DOHH2 (cell line): ENCODE measurements at regions not wholly inside any gene's neighbourhood (a gene's known extent, or its start where the extent isn't known, plus 50 kb on each side); places are given as distances from the start of the nearest gene placed in this dataset.

Experiments used
- H3F3A ChIP-seq: fragments of 200-600 bp; sonication (generic), shearing (Covaris generic); 2 replicates; pipeline ENCODE4 v1.6.0; 2016; ENCODE audit warnings: antibody characterized with exemption, mild to moderate bottlenecking; ENCODE audit not compliant: control insufficient read depth, insufficient read depth
- H3K27ac ChIP-seq: fragments of 200-600 bp; sonication (generic); 2 replicates; pipeline ENCODE4 v1.5.1; 2014; ENCODE audit warnings: low read depth, mild to moderate bottlenecking, low read length, moderate library complexity
- H3K27me3 ChIP-seq: fragments of 200-600 bp; sonication (generic); 2 replicates; pipeline ENCODE4 v1.6.1; 2014; ENCODE audit warnings: mild to moderate bottlenecking, low read length, mixed read lengths; ENCODE audit not compliant: control insufficient read depth
- H3K36me3 ChIP-seq: fragments of 200-600 bp; sonication (generic); 2 replicates; pipeline ENCODE4 v1.6.1; 2014; ENCODE audit warnings: mild to moderate bottlenecking, low read length, moderate library complexity, mixed read lengths; ENCODE audit not compliant: control insufficient read depth
- H3K4me1 ChIP-seq: fragments of 200-600 bp; sonication (generic); 2 replicates; pipeline ENCODE4 v1.6.1; 2014; ENCODE audit warnings: mild to moderate bottlenecking, low read length, mixed read lengths; ENCODE audit not compliant: control insufficient read depth
- H3K4me2 ChIP-seq: fragments of 200-600 bp; sonication (generic); 2 replicates; pipeline ENCODE4 v1.6.0; 2014; ENCODE audit warnings: mild to moderate bottlenecking, low read length, moderate library complexity
- H3K4me3 ChIP-seq: fragments of 200-600 bp; sonication (generic); 2 replicates; pipeline ENCODE4 v1.5.1; 2014; ENCODE audit warnings: mild to moderate bottlenecking, low read length, mixed read lengths
- H3K79me2 ChIP-seq: fragments of 200-600 bp; sonication (generic); 2 replicates; pipeline ENCODE4 v1.6.1; 2014; ENCODE audit warnings: mild to moderate bottlenecking, low read length, mixed read lengths; ENCODE audit not compliant: control insufficient read depth
- H3K9me2 ChIP-seq: fragments of 200-600 bp; sonication (generic); replicated peaks from 2 replicates; pipeline ENCODE4 v1.6.1; 2014; ENCODE audit warnings: mild to moderate bottlenecking, low read length, mixed read lengths; ENCODE audit not compliant: control insufficient read depth
- H3K9me3 ChIP-seq: fragments of 200-600 bp; sonication (generic); 2 replicates; pipeline ENCODE4 v1.6.1; 2014; ENCODE audit warnings: antibody characterized with exemption, low read length, mixed read lengths; ENCODE audit not compliant: control insufficient read depth, insufficient read depth
- H4K20me1 ChIP-seq: fragments of 200-600 bp; sonication (generic); 2 replicates; pipeline ENCODE4 v1.6.0; 2014; ENCODE audit warnings: low read depth, mild to moderate bottlenecking, antibody characterized with exemption, low read length, moderate library complexity; ENCODE audit not compliant: control insufficient read depth, insufficient read depth
- CTCF ChIP-seq: fragments of 200-600 bp; sonication (generic); IDR thresholded peaks from one replicate; pipeline ENCODE4 v1.5.1; 2014; ENCODE audit warnings: antibody characterized with exemption, mild to moderate bottlenecking, low read depth, low read length; ENCODE audit not compliant: poor library complexity, severe bottlenecking
- EZH2phosphoT487 ChIP-seq: fragments of 200-600 bp; sonication (generic); IDR thresholded peaks from 2 replicates; pipeline ENCODE4 v1.6.1; 2017; ENCODE audit warnings: borderline replicate concordance, mild to moderate bottlenecking, antibody characterized with exemption, low read length, moderate library complexity, mixed read lengths

- H3K27me3 ChIP-seq, result peaks cover 60% of the 10 kb centered on the region
- H3K9me2 ChIP-seq, result no peaks in the 10 kb centered on the region
- H3K79me2 ChIP-seq, result no peaks in the 10 kb centered on the region
- TF ChIP-seq EZH2phosphoT487, result 0 out of 2 replicates have a peak, but pooled peaks have one; percentile 33
- TF ChIP-seq CTCF, result no peak
- H4K20me1 ChIP-seq, result no peaks in the 10 kb centered on the region
- H3K27ac ChIP-seq, result no peak overlapping the region
- no peak overlapping the region for H3K4me2 ChIP-seq
- no peaks in the 10 kb centered on the region for H3K9me3 ChIP-seq
- no peaks in the 10 kb centered on the region for H3K4me1 ChIP-seq
- no peak overlapping the region for H3K4me3 ChIP-seq
- H3F3A ChIP-seq, result no peaks in the 10 kb centered on the region
- H3K36me3 ChIP-seq, result no peaks in the 10 kb centered on the region
Observed at GRCh38 chr9:33637881-33638280, 113.8 kb downstream of the ANKRD18B start.

DNA sequence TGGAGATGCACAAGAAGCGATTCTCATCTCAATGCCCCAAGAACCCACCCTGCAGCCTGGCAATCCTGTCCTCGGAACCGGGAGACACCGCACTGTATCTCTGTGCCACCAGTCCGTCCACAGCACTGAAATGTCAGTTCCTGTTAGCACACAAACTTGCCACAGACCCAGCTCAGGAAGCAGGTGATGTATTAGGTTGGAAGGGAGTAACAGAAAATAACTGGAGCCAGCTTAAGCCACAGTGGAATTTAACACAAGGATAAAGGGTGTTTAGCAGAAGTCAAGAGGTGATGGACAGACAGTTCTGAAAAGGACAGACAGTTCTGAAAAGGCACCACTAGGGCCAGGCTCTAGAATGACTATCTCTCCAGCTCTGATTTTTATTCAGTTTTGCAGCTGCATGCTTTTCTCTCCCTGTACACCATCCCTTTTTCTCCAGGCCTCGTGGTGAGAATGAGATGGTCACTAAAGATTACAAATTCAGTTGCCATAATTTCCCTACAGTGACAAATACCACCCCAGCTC lies 114.4 kb downstream of the ANKRD18B start:
- no peaks in the 10 kb centered on the region for H3K36me3 ChIP-seq
- TF ChIP-seq EZH2phosphoT487 (no peak), CTCF (no peak)
- no peaks in the 10 kb centered on the region for H3F3A ChIP-seq
- H3K9me3 ChIP-seq, result no peaks in the 10 kb centered on the region
- no peaks in the 10 kb centered on the region for H3K4me1 ChIP-seq
- H3K27me3 ChIP-seq, result peaks cover 60% of the 10 kb centered on the region
- H3K27ac ChIP-seq, result no peak overlapping the region
- H3K4me2 ChIP-seq, result no peak overlapping the region
- H4K20me1 ChIP-seq, result no peaks in the 10 kb centered on the region
- no peaks in the 10 kb centered on the region for H3K9me2 ChIP-seq
- no peak overlapping the region for H3K4me3 ChIP-seq
- no peaks in the 10 kb centered on the region for H3K79me2 ChIP-seq

- H3K4me3 ChIP-seq, result no peak overlapping the region
- no peaks in the 10 kb centered on the region for H3F3A ChIP-seq
- H3K27ac ChIP-seq, result no peak overlapping the region
- H3K27me3 ChIP-seq, result peaks cover 16% of the 10 kb centered on the region
- no peaks in the 10 kb centered on the region for H3K4me1 ChIP-seq
- no peaks in the 10 kb centered on the region for H3K79me2 ChIP-seq
- TF ChIP-seq EZH2phosphoT487, result no peak
- no peak for TF ChIP-seq CTCF
- no peaks in the 10 kb centered on the region for H3K36me3 ChIP-seq
- H4K20me1 ChIP-seq, result no peaks in the 10 kb centered on the region
- no peaks in the 10 kb centered on the region for H3K9me3 ChIP-seq
- no peak overlapping the region for H3K4me2 ChIP-seq
- no peaks in the 10 kb centered on the region for H3K9me2 ChIP-seq
Observed at GRCh38 chr9:33645706-33646105, 121.7 kb downstream of the ANKRD18B start.
